PC-3 (cell line): ENCODE measurements at regions not wholly inside any gene's neighbourhood (a gene's known extent, or its start where the extent isn't known, plus 50 kb on each side); places are given as distances from the start of the nearest gene placed in this dataset.

Experiments used
- CTCF ChIP-seq: fragments of 300-600 bp; sonication (generic); conservative IDR thresholded peaks from 2 replicates; pipeline ENCODE4 v1.5.1; 2017; ENCODE audit warnings: antibody characterized with exemption, low read depth, mild to moderate bottlenecking, low read length
- EZH2 ChIP-seq: fragments of 300-600 bp; sonication (generic); IDR thresholded peaks from one replicate; pipeline ENCODE4 v1.6.1; 2017; ENCODE audit warnings: antibody characterized with exemption, mild to moderate bottlenecking, low read length; ENCODE audit not compliant: unreplicated experiment
- EZH2phosphoT487 ChIP-seq: fragments of 300-600 bp; sonication (generic); IDR thresholded peaks from 2 replicates; pipeline ENCODE4 v1.6.1; 2018; ENCODE audit warnings: mild to moderate bottlenecking, antibody characterized with exemption, low read length, borderline replicate concordance

DNA sequence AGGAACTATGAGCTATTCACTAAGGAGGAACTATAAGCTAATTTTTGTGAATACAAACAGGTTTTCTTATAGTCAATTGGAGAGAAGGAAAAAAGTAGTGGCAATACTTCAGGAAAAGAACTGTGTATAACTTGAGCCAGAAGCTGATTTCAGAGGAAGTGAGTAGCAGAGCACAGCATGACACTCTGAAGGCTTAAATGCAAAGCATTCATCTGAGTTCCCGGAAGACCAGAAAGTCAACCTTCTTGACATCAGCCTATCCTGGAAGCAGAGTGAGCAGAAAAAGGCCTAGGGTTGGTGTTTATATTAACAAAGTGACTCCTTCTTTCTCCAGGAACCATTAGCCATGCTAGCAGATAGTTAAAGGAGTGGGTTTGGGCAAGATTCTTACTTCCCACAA is 545.2 kb downstream of the MRPL39 start:
- TF ChIP-seq CTCF (no peak), EZH2 (no peak), EZH2phosphoT487 (no peak)
